Upper lobe of left lung (tissue), 4 donors: ENCODE measurements at regions not wholly inside any gene's neighbourhood (a gene's known extent, or its start where the extent isn't known, plus 50 kb on each side); places are given as distances from the start of the nearest gene placed in this dataset.

Experiments used
- CTCF ChIP-seq, 6 experiments: fragments of 450-650 bp in 4 of 6; fragments of 200-600 bp in 2 of 6; sonication (generic) in 2 of 6; IDR thresholded peaks; one replicate each; pipeline ENCODE4 v1.5.1; 2016 to 2019; ENCODE audit warnings: antibody characterized with exemption in 6 of 6
- POLR2A ChIP-seq, 4 donors: fragments of 450-650 bp; IDR thresholded peaks; one replicate each; pipeline ENCODE4 v1.5.1; 2016 to 2017; ENCODE audit warnings: antibody characterized with exemption in 4 of 4, mild to moderate bottlenecking in 2 of 4
- POLR2AphosphoS5 ChIP-seq, 2 donors: sonication (generic); formaldehyde crosslinking; IDR thresholded peaks; one replicate each; pipeline ENCODE4 v1.5.1; 2017; ENCODE audit warnings: antibody characterized with exemption in 2 of 2

GRCh38 chr15:36448418-36448817, 131.0 kb upstream of the CDIN1 start:
- TF ChIP-seq CTCF (IDR thresholded peaks at IDR 0.05) (no peak), POLR2A (IDR thresholded peaks at IDR 0.05) (no peak), POLR2AphosphoS5 (IDR thresholded peaks at IDR 0.05) (no peak)
